ENCODE measurements at regions not wholly inside any gene's neighbourhood (a gene's known extent, or its start where the extent isn't known, plus 50 kb on each side); places are given as distances from the start of the nearest gene placed in this dataset.

GRCh38 chrX:20442597-20442996 lies 175.9 kb upstream of the RPS6KA3 start:
- no peaks in the 10 kb centered on the region for H3K36me3 ChIP-seq (replicated peaks; ENCODE audit: insufficient read depth, low read depth)
- no peaks in the 10 kb centered on the region for H3K4me1 ChIP-seq (ENCODE audit: insufficient read depth)
- TF ChIP-seq EZH2 (IDR thresholded peaks at IDR 0.05; ENCODE audit: borderline replicate concordance) = no peak
- TF ChIP-seq CTCF (IDR thresholded peaks at IDR 0.05; ENCODE audit: poor library complexity) = peak; percentile 52
- no peak for TF ChIP-seq EZH2phosphoT487 (IDR thresholded peaks at IDR 0.05; ENCODE audit: low read depth, severe bottlenecking, unreplicated experiment)
- no peaks in the 10 kb centered on the region for H3K79me2 ChIP-seq
- WGBS (ENCODE audit: low lambda C conversion rate, missing lambda C conversion rate) = 26% methylated on average over 3 of the region's 3 CpGs
- H3K4me3 ChIP-seq = no peak overlapping the region
- DNase-seq (ENCODE audit: low spot score) = peak; percentile 81
- H2AFZ ChIP-seq = no peak overlapping the region
- H3K4me2 ChIP-seq = no peak overlapping the region
- H3K9me2 ChIP-seq (replicated peaks; ENCODE audit: insufficient read depth) = no peaks in the 10 kb centered on the region
- H4K20me1 ChIP-seq (ENCODE audit: insufficient read depth, poor library complexity, severe bottlenecking) = no peaks in the 10 kb centered on the region
- H3K27ac ChIP-seq = no peak overlapping the region
- no peaks in the 10 kb centered on the region for H3K27me3 ChIP-seq
- no peaks in the 10 kb centered on the region for H3K9me3 ChIP-seq (ENCODE audit: low read depth)

GRCh38 chrX:20441123-20441522 lies 174.4 kb upstream of the RPS6KA3 start:
- no peak for DNase-seq (ENCODE audit: low spot score)
- H3K27ac ChIP-seq = no peak overlapping the region

GRCh38 chrX:20438871-20439526 lies 172.3 kb upstream of the RPS6KA3 start:
- no peak for TF ChIP-seq CTCF (IDR thresholded peaks at IDR 0.05; ENCODE audit: poor library complexity)
- TF ChIP-seq EZH2phosphoT487 (IDR thresholded peaks at IDR 0.05; ENCODE audit: low read depth, severe bottlenecking, unreplicated experiment) = no peak
- no peak for TF ChIP-seq EZH2 (IDR thresholded peaks at IDR 0.05; ENCODE audit: borderline replicate concordance)
- Histone ChIP-seq H3K27me3 (no peaks in the 10 kb centered on the region), H3K4me1 (ENCODE audit: insufficient read depth) (no peaks in the 10 kb centered on the region), H3K79me2 (no peaks in the 10 kb centered on the region), H3K9me2 (replicated peaks; ENCODE audit: insufficient read depth) (no peaks in the 10 kb centered on the region), H3K36me3 (replicated peaks; ENCODE audit: insufficient read depth, low read depth) (no peaks in the 10 kb centered on the region), H4K20me1 (ENCODE audit: insufficient read depth, poor library complexity, severe bottlenecking) (no peaks in the 10 kb centered on the region), H3K27ac (no peak overlapping the region), H3K4me2 (no peak overlapping the region), H3K4me3 (no peak overlapping the region), H3K9me3 (ENCODE audit: low read depth) (no peaks in the 10 kb centered on the region), H2AFZ (no peak overlapping the region)
- DNase-seq (ENCODE audit: low spot score) = no peak
- WGBS (ENCODE audit: low lambda C conversion rate, missing lambda C conversion rate) = 82% methylated on average over 9 of the region's 9 CpGs

More at GRCh38 chrX:20441123-20441522, 174.4 kb upstream of the RPS6KA3 start:
- H3K4me3 ChIP-seq = no peak overlapping the region
- no peaks in the 10 kb centered on the region for H3K36me3 ChIP-seq (replicated peaks; ENCODE audit: insufficient read depth, low read depth)
- 71% methylated on average over 1 of the region's 1 CpG for WGBS (ENCODE audit: low lambda C conversion rate, missing lambda C conversion rate)
- no peaks in the 10 kb centered on the region for H3K9me3 ChIP-seq (ENCODE audit: low read depth)
- no peaks in the 10 kb centered on the region for H4K20me1 ChIP-seq (ENCODE audit: insufficient read depth, poor library complexity, severe bottlenecking)
- H3K4me1 ChIP-seq (ENCODE audit: insufficient read depth) = no peaks in the 10 kb centered on the region
- H2AFZ ChIP-seq = no peak overlapping the region
- no peak overlapping the region for H3K4me2 ChIP-seq
- TF ChIP-seq EZH2 (IDR thresholded peaks at IDR 0.05; ENCODE audit: borderline replicate concordance) (no peak), CTCF (IDR thresholded peaks at IDR 0.05; ENCODE audit: poor library complexity) (no peak), EZH2phosphoT487 (IDR thresholded peaks at IDR 0.05; ENCODE audit: low read depth, severe bottlenecking, unreplicated experiment) (no peak)
- no peaks in the 10 kb centered on the region for H3K9me2 ChIP-seq (replicated peaks; ENCODE audit: insufficient read depth)
- H3K27me3 ChIP-seq = no peaks in the 10 kb centered on the region
- H3K79me2 ChIP-seq = no peaks in the 10 kb centered on the region

All from hepatocyte (in vitro differentiated cells).